ENCODE measurements at regions not wholly inside any gene's neighbourhood (a gene's known extent, or its start where the extent isn't known, plus 50 kb on each side); places are given as distances from the start of the nearest gene placed in this dataset.
A peak's percentile ranks its signal among the peaks of the same experiment; 100 is the strongest.

DNA sequence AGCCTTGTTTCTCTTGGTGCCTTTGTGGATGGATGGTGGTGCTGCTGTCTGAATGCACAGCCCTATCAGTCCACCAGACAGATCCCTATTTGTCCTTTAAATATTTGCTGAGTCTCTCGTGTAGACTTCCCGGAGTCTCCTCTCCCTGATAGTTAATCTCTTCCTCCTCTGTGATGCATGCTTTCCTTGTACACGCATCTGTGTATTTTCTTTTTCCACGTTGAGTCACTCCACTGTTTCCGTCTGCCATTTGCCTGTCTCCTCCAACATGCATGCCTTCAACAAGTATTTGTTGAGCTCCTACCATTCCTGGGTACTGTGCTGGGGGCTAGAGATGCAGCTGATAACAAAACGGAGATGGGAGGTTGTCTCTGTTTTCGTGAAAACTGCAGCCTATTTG, 282.6 kb downstream of the HAPSTR1 start:
- DNase-seq (ENCODE audit: low spot score): peak; percentile 73

DNA sequence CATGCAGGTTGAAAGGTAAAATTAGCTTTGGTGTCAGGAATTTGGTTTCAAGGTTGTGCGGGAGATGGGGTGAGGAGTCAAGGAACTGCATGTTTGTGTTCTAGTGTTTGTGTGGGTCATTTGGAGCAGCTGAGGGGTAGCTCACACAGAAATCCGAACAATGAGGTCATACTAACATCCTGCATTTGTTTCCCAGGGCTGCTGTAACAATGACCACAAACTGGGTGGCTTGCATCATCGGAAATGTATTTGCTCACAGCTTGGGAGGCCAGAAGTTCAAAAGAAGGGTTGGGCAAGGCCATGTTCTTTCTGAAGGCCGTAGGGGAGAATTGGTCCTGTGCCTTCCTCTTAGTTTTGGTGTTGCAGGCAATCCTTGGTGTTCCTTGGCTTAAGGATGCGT, 287.4 kb downstream of the HAPSTR1 start:
- DNase-seq (ENCODE audit: low spot score): peak; percentile 85

DNA sequence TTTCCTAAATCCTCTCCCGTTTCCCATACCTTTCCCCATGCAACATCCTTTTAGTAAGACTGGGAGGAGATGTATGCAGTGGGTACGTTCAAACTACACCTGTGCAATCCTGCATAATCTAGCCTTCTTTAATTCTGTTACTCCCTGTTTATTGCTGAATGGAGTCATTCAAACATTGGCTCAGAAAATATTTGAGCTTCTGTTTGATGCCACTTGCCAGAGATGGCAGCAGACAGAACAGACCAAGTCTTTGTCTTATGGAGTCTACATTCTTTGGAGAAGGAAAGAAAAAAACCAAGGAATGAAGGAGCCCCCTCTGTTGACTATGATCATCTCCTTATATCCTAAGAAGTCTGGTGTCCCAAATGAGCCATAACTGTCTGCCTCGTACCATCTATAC, 288.8 kb downstream of the HAPSTR1 start:
- DNase-seq (ENCODE audit: low spot score): no peak

DNA sequence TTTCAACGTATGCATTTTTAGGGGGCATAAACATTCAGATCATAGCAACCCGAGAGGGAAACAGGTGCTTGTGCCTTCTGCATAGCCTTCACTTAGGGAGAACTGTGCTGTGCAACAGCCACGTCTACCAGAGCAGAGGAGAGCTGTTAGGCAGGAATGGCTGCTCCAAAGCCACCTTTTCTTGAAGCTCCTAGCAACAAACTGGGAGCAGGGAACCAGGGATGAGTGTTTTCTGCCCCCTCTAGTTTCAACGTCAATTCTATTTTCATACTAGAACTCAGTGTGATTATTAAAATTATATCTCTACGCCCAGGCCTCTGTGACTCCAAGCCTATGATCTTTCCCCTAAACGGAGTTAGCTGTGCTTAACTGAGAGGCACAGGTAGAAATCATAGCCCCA, 290.0 kb downstream of the HAPSTR1 start:
- DNase-seq (ENCODE audit: low spot score): no peak

DNA sequence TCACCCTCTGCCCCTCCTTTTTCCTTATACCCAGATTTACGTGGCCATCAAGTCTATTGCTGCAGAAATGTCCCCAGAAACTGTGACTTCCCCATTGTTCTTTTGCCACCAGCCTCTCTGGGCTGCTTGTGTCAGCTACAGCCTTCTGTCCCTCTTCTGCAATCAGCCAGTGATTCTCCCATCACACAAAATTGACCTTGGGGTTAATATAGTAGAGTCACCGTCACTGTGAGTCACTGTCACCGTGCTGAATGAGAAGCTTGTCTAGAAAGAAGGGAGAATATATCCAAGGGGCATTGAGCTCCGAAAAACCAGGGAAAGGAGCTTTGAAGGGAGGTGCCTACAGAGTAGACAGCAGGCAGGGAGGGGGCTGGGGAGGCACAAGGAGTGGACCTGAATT, 290.5 kb downstream of the HAPSTR1 start:
- DNase-seq (ENCODE audit: low spot score): no peak

DNA sequence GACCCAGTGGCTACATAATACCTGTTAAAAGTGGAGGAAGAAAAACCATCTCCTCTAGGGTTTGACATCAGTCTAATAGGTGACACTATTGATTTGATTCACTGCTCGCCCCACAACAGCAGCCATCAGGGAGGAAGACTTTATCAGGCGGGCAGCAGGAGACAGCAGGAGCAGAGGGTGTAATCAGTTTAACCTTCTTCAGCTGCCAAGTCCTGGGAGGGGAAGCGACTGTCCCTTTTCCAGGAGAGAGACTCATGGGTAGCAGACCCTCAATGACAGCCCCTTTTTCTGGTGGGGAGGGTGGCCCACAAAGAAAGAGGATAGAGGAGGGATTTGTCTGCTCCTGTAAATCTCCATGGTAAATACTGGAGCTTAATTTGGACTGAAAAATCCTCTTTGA, 291.8 kb downstream of the HAPSTR1 start:
- no peak for DNase-seq (ENCODE audit: low spot score)

DNA sequence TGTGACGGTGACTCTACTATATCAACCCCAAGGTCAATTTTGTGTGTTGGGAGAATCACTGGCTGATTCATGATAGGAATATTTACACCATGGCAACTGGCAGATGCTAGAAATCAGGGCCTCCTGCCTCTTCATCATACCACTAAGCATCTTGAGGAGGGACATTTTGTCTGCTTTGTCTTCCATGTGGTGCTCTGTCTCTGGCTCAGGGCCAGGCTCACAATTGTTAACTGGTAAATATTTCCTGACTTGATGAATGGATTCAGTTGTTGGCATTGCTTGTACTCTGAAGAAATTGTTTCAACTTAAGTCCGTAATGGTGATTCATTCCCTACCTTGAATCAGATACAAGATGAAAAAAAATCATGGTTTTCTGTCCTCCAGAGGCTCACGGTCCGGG, 292.7 kb downstream of the HAPSTR1 start:
- peak; percentile 84 for DNase-seq (ENCODE audit: low spot score)

DNA sequence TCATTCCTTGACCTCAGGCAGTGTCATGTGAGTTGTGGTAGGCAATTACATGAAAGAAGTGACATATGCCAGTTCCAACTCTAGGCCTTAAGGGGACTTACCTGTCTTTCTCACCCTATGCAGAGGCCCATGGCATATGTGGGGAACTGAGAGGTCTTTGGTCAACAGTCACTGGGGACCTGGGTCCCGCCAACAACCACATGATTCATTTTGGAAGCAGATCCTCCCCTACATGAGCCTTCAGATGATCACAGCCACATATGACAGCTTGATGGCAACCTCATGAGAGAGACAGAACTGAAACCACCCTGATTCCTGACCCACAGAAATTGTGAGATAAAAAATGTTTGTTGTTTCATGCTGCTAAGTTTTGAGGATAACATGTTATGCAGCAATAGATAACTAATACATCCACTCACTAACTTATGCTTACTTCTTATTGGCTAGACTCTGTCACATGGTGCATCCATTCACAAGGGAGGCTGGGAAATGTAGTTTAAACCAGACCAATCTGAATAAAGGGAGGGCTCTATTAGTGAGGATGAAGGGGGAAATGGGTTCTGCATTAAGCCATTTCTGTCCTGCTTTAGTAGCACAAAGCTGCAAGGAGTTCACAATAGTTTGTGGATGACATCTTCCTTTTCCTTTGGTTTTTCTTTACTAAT, 298.2 kb downstream of the HAPSTR1 start:
- no peak for DNase-seq (ENCODE audit: low spot score)

DNA sequence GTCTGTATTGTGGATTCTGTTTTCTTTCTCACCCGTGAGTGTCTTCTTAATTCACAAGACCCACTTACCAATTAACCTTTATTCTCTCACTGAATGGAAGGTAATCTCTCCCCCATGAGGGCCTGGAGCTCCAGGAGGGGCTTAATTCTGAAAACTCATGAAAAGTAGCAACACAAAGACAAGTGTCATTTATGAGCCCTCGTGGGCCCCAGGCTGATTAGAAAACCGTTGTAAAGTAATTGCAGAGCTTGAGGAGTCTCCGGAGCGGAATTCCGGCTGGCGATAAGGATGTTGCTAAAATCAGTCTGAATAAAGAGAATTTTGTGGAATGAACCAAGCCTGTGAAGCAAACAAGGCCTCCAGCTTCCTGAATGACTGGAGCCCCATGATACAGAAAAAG, 301.5 kb downstream of the HAPSTR1 start:
- no peak for DNase-seq (ENCODE audit: low spot score)

DNA sequence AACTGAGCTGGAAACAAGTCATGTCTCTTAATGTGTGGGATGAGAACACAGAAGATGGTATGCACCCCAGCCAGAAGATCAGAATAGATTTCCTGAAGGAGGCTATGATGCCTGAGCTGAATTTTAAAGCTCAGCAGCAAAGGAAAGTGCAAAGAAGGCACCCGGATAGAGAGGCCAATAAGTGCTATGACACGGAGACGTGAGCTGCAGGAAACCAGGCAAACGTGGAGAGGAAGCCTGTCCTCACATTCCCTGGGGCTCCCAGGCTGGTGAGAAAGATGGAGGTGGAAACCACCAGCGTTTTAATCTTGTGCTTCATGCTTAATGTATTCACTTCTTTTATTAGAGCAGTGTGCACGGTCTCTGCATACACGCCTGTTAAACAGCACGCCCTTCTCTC, 302.1 kb downstream of the HAPSTR1 start:
- DNase-seq (ENCODE audit: low spot score): no peak

DNA sequence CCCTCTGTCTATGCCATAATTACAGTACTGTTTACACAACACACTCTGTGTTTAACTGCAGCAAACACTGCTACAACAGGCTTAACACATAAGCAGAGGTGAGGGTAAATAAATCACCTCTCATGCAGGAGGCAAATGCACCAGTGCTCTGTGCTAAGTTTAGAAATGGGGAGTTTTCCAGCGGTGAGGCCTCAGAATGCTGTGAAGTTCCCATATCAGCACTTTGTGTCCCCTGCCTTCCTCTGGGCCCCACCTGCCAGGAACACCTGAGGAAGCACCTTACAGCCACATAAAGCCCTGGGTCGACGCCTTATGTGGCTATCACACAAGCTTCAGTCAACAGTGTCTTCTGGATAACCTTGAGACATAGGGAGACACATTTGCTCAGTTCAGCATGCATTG, 304.5 kb downstream of the HAPSTR1 start:
- no peak for DNase-seq (ENCODE audit: low spot score)

DNA sequence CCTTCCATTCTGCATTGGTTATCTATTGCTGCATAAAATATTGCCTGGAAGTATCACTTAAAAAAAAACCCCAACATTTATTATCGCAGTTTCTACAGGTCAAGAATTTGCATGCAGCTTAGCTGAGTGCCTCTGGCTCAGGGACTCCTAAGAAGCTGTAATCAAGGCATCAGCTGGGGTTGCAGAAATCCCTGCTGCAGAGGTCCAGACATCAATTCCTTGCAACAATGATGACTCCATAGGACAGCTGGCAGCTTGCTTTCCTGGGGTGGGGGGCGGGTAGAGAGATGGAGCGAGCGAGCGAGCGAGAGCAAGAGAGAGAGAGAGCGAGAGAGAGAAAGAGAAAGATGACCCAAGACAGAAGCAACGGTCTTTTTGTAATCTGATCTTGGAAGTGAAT, 308.1 kb downstream of the HAPSTR1 start:
- DNase-seq (ENCODE audit: low spot score): no peak

DNA sequence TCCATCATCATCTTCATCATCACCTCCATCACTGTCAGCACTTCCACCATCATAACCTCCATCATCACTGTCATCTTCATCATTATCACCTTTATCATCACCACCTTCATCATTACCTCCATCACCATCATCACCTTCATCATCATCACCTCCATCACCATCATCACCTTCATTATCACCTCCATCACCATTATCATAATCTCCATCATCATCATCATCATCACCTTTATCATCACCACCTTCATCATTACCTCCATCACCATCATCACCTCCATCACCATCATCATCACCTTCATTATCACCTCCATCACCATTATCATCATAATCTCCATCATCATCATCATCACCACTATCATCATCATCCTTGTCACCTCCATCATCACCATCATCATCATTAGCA, 309.7 kb downstream of the HAPSTR1 start:
- DNase-seq (ENCODE audit: low spot score): no peak

DNA sequence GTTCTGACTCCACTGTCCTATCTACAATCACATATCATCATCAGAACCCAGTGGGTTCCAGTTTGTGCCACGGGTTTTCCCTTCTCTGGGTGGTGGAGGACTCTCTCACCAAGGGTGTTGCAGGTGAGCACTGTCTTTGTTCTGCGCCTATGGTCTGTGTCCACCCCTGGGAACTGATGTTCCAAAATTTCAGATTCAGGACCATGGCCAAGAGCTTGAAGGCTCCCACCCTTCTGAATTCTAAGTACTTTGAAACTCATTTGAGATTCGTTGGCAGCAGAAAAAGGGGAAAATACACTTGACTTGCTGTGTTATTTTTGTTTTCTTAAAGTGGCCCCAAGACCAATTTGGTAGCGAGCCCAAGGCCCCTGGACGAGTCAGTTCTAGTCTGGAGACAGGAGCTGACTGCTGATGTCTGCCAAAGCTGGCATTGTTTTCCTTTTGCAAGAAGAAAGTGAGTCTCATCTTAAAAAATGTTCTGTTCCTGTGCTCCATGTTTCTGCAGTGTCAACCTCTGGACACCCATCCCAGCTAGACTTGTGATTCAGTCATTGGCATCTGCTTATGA, 310.9 kb downstream of the HAPSTR1 start:
- DNase-seq (ENCODE audit: low spot score): no peak

DNA sequence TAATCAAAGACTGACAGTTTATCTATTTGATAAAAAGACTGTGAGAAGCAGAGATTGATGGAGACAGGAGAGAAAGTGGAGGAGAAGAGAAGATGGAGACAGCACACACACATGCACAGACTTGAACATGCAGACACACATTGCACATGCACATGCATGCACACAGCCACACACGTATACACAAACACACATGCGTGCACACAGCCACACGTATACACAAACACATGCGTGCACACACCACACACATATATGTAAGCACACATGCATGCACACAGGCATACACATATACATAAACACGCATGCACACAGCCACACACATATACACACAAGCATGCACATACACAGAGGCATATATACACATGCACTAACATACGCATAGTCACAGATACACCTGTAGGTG, 313.4 kb downstream of the HAPSTR1 start:
- DNase-seq (ENCODE audit: low spot score): no peak

DNA sequence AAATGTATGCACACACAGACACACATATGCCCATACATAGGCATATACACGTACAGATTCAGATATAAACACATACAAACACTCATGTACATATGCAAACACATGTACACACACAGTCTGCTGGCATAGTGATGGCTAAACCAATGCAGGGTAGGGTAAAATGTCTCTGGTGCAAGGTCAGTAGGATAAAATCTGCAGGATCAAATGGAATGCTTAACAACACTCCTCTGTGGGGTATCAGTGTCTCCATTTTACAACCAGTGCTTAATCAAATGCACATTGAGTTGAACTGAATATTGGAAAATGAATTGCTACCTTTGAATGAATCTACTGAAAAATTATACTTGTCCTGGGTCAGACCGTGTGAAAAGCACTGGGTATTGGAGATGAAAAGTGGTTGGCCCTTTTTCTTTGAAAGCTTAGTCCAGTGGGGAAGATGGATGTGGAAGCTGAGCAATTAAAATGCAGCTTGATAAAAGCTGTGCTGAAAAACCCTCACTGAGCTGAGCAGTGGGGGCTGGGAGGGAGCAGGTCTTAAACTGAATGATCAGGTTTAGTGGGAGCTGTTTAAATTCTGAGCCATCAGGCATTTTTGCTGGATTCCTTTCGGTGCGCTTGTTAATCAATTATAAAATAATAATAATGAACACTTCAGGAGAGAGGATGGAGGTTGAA, 314.7 kb downstream of the HAPSTR1 start:
- DNase-seq (ENCODE audit: low spot score): no peak

DNA sequence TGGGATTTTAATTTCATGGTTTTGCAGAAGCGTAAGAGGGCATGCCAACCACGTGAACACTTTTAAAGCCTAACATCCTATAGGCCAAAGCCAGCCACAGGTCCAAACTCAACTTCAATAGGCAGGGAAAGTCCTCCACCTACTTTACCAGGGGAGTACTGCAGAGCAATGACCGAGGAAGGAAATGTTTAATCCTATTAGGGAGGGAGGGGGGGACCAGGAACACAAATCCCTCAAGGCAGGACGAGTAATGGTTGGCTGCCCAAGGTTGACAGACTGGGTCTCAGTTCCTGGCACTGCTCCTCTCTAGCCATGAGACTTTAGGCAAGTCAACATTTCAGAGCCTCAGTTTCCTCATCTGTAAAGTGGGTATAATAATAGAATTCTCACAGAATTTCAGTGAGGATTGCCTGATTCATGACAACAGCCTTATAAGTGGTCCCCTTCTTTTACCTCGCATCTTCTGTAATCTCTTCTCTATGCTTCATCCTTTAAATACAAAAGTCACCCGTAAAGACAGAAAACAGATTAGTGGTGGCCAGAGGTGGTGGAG, 315.8 kb downstream of the HAPSTR1 start:
- no peak for DNase-seq (ENCODE audit: low spot score)

DNA sequence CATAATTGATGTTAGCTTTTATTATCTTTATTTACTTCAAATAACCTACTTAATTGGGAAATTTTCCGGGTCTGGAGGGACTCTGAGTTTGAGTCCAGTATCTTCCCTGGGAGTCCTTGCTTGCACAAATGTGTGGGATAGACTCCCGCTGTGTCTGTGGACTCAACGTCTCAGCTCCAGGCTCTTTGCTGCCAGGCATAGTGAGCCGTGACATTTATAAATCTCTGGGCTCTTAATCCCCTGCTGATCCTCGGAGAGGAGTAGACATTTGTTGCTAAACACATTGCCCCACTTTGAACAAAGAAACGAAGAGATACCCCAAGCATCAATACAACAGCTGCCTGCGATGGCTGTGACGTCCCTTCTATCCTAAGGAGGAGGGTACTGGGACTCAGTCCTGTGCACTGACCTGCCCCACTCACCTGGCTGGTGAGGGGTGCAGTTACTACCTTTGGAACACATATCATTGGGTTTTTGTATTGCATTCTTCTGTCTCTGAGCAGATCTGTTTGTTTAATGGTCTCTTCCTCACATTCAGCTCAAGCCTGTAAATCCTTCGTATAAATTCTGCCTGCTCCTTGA, 316.9 kb downstream of the HAPSTR1 start:
- DNase-seq (ENCODE audit: low spot score): no peak

DNA sequence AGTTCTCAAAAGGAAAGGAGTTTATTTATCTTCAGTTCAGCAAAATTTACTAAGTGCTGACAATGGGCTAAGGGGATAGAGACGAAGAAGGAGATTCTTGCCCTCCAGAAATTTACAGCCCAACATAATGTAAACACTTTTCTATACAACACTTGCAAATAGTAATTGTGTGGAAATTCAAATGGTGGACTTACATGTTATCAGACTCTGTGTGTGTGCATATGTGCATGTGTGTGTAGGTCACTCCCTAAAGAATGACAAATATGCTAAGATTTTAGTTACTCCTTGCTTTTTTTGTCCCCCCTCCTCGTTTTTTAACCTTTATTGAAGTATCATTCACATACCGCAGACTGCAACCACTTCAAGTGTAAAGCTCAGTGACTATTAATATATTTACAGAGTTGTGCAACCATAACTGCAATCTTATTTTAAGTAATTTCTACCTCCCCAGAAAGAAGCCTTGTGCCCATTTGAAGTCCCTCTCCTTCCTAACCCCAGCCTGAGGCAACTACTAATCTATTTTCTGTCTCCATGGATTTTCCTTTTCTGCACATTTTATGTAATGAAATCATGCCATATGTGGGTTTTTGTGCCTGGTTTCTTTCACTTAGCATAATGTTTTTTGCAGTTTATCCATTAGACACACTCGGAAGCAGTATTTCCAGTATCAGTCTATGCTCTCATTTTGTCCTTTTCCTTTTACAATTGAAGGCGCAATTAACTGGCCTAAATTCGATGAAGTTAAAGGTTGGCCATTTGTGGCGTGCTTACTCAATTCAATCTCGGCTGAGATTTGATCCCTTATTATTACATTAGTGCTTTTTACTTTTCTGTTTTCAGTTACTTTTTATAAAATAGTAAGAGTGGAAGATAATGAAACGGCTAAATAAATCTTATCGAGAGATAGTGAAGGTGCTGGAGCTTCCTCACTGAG, 318.4 kb downstream of the HAPSTR1 start:
- DNase-seq (ENCODE audit: low spot score): no peak

DNA sequence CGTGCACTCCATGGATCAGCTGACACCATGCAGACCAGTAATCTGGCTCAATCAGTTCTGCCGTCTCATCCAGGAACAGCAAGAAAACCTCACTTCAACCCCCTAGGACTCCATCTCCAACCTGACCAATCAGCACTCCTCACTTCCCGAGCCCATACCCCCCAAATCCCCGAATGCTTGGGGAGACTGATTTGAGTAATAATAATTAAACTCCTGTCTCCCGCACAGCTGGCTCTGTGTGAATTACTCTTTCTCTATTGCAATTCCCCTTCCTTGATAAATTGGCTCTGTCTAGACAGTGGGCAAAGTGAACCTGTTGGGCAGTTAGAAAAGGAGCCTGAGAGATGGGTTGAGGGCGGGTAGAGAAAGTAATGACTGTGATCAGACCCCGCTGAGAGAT, 320.0 kb downstream of the HAPSTR1 start:
- no peak for DNase-seq (ENCODE audit: low spot score)

DNA sequence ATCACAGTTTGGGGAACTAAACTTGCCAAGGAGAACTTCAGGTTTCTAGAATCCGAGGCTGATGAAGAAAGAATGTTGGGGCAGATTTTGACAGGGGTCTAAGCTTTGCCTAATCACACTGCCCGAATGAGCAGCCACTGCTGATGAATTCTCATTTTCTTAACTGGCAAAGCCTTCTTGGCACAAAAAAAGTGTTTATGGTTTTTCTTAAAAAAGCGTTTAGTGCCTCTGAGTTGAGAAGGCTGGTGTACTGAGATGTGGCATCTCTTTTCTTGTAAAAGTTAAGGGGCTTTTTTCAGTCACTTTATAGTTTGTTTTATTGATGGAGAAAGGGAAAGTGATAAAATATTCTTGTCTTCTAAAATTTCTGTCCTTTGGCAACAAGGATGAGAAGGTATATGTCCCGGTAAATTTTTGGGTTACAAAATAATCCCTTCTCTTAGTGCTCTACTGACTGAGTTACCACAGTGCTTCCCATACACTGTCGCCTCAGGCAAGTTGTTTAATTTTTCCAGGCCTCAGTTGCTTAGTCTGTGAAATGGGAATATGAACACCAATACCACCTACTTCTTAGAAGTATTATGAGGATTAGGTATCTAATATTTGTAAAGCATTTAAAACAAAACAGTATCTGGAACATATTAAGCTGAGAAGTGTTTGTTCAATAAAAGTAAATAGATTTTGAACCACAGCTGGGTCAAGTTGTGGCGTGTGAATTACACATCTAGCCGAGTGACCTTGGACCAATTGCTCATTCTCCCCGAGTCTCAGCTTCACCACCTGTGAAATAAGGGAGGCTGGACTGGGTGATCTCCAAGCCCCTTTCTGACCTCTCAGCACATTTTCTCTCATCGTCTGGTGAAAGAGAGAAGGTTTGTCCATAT, 320.8 kb downstream of the HAPSTR1 start:
- DNase-seq (ENCODE audit: low spot score): no peak
